ENCODE measurements at regions not wholly inside any gene's neighbourhood (a gene's known extent, or its start where the extent isn't known, plus 50 kb on each side); places are given as distances from the start of the nearest gene placed in this dataset.

DNA sequence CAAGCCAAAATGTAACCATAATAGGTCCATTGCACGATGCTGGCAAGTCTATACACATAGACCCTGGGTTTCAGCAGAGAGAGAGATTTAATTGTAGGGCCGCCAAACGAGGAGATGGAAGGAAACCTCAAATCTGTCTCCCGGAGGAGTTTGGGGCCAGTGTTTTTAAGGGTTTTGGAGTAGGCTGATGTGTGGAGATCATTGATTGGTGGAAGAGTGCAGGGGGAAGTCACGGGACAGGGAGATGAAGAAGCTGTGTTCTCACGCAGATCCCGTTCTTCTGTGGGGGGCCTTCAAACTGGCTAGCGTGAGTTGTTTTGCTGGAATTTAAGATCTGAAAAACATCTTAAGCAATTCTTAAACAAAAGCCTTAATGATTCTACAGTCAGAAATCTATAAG, 84.8 kb downstream of the KATNIP start:
- TF ChIP-seq, protein P1, sequence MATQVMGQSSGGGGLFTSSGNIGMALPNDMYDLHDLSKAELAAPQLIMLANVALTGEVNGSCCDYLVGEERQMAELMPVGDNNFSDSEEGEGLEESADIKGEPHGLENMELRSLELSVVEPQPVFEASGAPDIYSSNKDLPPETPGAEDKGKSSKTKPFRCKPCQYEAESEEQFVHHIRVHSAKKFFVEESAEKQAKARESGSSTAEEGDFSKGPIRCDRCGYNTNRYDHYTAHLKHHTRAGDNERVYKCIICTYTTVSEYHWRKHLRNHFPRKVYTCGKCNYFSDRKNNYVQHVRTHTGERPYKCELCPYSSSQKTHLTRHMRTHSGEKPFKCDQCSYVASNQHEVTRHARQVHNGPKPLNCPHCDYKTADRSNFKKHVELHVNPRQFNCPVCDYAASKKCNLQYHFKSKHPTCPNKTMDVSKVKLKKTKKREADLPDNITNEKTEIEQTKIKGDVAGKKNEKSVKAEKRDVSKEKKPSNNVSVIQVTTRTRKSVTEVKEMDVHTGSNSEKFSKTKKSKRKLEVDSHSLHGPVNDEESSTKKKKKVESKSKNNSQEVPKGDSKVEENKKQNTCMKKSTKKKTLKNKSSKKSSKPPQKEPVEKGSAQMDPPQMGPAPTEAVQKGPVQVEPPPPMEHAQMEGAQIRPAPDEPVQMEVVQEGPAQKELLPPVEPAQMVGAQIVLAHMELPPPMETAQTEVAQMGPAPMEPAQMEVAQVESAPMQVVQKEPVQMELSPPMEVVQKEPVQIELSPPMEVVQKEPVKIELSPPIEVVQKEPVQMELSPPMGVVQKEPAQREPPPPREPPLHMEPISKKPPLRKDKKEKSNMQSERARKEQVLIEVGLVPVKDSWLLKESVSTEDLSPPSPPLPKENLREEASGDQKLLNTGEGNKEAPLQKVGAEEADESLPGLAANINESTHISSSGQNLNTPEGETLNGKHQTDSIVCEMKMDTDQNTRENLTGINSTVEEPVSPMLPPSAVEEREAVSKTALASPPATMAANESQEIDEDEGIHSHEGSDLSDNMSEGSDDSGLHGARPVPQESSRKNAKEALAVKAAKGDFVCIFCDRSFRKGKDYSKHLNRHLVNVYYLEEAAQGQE (IDR thresholded peaks at IDR 0.05; ENCODE audit: low read depth, low read length) = no peak
- TF ChIP-seq RFX5 (IDR thresholded peaks at IDR 0.05; ENCODE audit: low read length) (no peak), NRF1 (IDR thresholded peaks at IDR 0.05; ENCODE audit: low read depth, low read length) (no peak), RXRA (IDR thresholded peaks at IDR 0.05; ENCODE audit: borderline replicate concordance, low read depth) (no peak), EP300 (IDR thresholded peaks at IDR 0.05; ENCODE audit: borderline replicate concordance in 1 of 2, low read depth in 1 of 2, low read length in 1 of 2) (no peak), POLR2AphosphoS5 (IDR thresholded peaks at IDR 0.05; ENCODE audit: low read depth, low read length) (no peak), EZH2phosphoT487 (IDR thresholded peaks at IDR 0.05; ENCODE audit: borderline replicate concordance, low read depth) (no peak), FOSL2 (IDR thresholded peaks at IDR 0.05; ENCODE audit: borderline replicate concordance, low read depth) (no peak), JUND (IDR thresholded peaks at IDR 0.05) (no peak), MXI1 (IDR thresholded peaks at IDR 0.05; ENCODE audit: low read depth, low read length) (no peak), CHD2 (IDR thresholded peaks at IDR 0.05; ENCODE audit: low read length, partially characterized antibody) (no peak), FOXJ3 (CRISPR knock-in tag; IDR thresholded peaks at IDR 0.05) (no peak), TAF1 (IDR thresholded peaks at IDR 0.05; ENCODE audit: borderline replicate concordance, low read depth, low read length) (no peak), FOXM1 (IDR thresholded peaks at IDR 0.05; ENCODE audit: low read depth) (no peak)
- TF ChIP-seq, protein P2, sequence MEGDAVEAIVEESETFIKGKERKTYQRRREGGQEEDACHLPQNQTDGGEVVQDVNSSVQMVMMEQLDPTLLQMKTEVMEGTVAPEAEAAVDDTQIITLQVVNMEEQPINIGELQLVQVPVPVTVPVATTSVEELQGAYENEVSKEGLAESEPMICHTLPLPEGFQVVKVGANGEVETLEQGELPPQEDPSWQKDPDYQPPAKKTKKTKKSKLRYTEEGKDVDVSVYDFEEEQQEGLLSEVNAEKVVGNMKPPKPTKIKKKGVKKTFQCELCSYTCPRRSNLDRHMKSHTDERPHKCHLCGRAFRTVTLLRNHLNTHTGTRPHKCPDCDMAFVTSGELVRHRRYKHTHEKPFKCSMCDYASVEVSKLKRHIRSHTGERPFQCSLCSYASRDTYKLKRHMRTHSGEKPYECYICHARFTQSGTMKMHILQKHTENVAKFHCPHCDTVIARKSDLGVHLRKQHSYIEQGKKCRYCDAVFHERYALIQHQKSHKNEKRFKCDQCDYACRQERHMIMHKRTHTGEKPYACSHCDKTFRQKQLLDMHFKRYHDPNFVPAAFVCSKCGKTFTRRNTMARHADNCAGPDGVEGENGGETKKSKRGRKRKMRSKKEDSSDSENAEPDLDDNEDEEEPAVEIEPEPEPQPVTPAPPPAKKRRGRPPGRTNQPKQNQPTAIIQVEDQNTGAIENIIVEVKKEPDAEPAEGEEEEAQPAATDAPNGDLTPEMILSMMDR (IDR thresholded peaks at IDR 0.05) = no peak
- TF ChIP-seq, protein P3, sequence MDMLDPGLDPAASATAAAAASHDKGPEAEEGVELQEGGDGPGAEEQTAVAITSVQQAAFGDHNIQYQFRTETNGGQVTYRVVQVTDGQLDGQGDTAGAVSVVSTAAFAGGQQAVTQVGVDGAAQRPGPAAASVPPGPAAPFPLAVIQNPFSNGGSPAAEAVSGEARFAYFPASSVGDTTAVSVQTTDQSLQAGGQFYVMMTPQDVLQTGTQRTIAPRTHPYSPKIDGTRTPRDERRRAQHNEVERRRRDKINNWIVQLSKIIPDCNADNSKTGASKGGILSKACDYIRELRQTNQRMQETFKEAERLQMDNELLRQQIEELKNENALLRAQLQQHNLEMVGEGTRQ (IDR thresholded peaks at IDR 0.05; ENCODE audit: borderline replicate concordance, low read depth, low read length) = no peak
- TF ChIP-seq, protein P4, sequence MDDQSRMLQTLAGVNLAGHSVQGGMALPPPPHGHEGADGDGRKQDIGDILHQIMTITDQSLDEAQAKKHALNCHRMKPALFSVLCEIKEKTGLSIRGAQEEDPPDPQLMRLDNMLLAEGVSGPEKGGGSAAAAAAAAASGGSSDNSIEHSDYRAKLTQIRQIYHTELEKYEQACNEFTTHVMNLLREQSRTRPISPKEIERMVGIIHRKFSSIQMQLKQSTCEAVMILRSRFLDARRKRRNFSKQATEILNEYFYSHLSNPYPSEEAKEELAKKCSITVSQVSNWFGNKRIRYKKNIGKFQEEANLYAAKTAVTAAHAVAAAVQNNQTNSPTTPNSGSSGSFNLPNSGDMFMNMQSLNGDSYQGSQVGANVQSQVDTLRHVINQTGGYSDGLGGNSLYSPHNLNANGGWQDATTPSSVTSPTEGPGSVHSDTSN (IDR thresholded peaks at IDR 0.05) = no peak
- TF ChIP-seq, protein P5, sequence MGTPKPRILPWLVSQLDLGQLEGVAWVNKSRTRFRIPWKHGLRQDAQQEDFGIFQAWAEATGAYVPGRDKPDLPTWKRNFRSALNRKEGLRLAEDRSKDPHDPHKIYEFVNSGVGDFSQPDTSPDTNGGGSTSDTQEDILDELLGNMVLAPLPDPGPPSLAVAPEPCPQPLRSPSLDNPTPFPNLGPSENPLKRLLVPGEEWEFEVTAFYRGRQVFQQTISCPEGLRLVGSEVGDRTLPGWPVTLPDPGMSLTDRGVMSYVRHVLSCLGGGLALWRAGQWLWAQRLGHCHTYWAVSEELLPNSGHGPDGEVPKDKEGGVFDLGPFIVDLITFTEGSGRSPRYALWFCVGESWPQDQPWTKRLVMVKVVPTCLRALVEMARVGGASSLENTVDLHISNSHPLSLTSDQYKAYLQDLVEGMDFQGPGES (IDR thresholded peaks at IDR 0.05; ENCODE audit: low read depth, low read length) = no peak

More for the DNA sequence above, 84.8 kb downstream of the KATNIP start:
- Histone ChIP-seq H3F3A (replicated peaks; ENCODE audit: insufficient read depth) (no peaks in the 10 kb centered on the region), H3K4me1 (ENCODE audit: control insufficient read depth in 1 of 2, insufficient read depth in 2 of 2, low read depth in 1 of 2, low read length in 1 of 2) (peaks cover 0 to 9% of the 10 kb centered on the region in 2 experiments; a peak in 1 of 4 replicates), H3K9ac (no peak overlapping the region), H2AFZ (ENCODE audit: low read depth) (no peak overlapping the region), H3K27ac (ENCODE audit: low read depth in 2 of 2, low read length in 1 of 2) (no peak overlapping the region), H3K27me3 (ENCODE audit: insufficient read depth) (no peaks in the 10 kb centered on the region), H3K36me3 (replicated peaks in 1 of 2; ENCODE audit: control insufficient read depth in 1 of 2, insufficient read depth in 2 of 2, low read length in 1 of 2) (peaks cover 0 to 17% of the 10 kb centered on the region in 2 experiments), H3K4me3 (ENCODE audit: low read depth in 2 of 2, low read length in 1 of 2) (no peak overlapping the region), H3K79me2 (ENCODE audit: insufficient read depth) (no peaks in the 10 kb centered on the region), H4K20me1 (ENCODE audit: insufficient read depth) (no peaks in the 10 kb centered on the region), H3K9me3 (no peaks in the 10 kb centered on the region), H3K9me2 (no peaks in the 10 kb centered on the region), H3K4me2 (no peak overlapping the region)
- WGBS (ENCODE audit: low lambda C conversion rate) = 96% methylated on average over 8 of the region's 8 CpGs
- CTCF ChIA-PET = no interaction called here
- DNase-seq = no peak
- POLR2A ChIA-PET = no interaction called here

All from SK-N-SH (cell line).